Lower leg skin (tissue), 3 donors: ENCODE measurements at regions not wholly inside any gene's neighbourhood (a gene's known extent, or its start where the extent isn't known, plus 50 kb on each side); places are given as distances from the start of the nearest gene placed in this dataset.

Experiments used
- POLR2A ChIP-seq, 2 donors: fragments of 450-650 bp; IDR thresholded peaks; one replicate each; pipeline ENCODE4 v1.6.1; 2016 to 2017; ENCODE audit warnings: antibody characterized with exemption in 2 of 2, mild to moderate bottlenecking in 1 of 2, moderate library complexity in 1 of 2
- TF ChIP-seq, protein P1 (sequence below), 3 donors: fragments of 450-650 bp; IDR thresholded peaks; one replicate each; pipeline ENCODE4 v1.5.1; 2016; ENCODE audit warnings: antibody characterized with exemption in 3 of 3, mild to moderate bottlenecking in 3 of 3, moderate library complexity in 2 of 3

DNA sequence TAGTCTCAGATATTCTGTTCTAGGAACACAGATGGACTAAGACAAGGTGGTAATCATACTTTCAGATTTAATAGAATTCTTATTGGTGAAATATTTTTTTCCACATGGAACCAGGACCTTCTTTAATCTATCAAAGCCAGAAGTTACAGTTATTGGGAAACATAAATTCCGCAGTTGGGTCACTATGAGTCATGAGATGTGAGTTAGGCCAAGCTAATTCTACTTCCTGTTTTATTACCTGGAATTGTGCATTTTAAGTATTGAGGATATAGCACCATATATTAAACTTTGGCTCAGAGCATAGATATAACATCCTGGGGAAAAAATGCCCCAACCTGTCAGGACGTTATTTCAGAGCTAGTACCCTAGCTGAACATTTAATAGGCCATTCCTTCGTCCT lies 96.4 kb upstream of the P3H2 start:
- TF ChIP-seq, protein P1, sequence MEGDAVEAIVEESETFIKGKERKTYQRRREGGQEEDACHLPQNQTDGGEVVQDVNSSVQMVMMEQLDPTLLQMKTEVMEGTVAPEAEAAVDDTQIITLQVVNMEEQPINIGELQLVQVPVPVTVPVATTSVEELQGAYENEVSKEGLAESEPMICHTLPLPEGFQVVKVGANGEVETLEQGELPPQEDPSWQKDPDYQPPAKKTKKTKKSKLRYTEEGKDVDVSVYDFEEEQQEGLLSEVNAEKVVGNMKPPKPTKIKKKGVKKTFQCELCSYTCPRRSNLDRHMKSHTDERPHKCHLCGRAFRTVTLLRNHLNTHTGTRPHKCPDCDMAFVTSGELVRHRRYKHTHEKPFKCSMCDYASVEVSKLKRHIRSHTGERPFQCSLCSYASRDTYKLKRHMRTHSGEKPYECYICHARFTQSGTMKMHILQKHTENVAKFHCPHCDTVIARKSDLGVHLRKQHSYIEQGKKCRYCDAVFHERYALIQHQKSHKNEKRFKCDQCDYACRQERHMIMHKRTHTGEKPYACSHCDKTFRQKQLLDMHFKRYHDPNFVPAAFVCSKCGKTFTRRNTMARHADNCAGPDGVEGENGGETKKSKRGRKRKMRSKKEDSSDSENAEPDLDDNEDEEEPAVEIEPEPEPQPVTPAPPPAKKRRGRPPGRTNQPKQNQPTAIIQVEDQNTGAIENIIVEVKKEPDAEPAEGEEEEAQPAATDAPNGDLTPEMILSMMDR (IDR thresholded peaks at IDR 0.05) = no peak
- no peak for TF ChIP-seq POLR2A (IDR thresholded peaks at IDR 0.05)
